Inflammatory macrophage (primary cell): ENCODE measurements at regions not wholly inside any gene's neighbourhood (a gene's known extent, or its start where the extent isn't known, plus 50 kb on each side); places are given as distances from the start of the nearest gene placed in this dataset.

ENCODE experiments used
- DNase-seq, 2 donors: peaks; one replicate each; pipeline ENCODE4 v3.0.0-alpha.2; 2020 to 2022

- no peak for DNase-seq
Observed at GRCh38 chr10:105351187-105351586, 710.1 kb downstream of the SORCS3 start.

- no peak for DNase-seq
Observed at GRCh38 chr10:105347487-105347886, 706.4 kb downstream of the SORCS3 start.

- DNase-seq = no peak
Observed at GRCh38 chr10:105342606-105343005, 701.5 kb downstream of the SORCS3 start.

GRCh38 chr10:105339669-105340068, 698.6 kb downstream of the SORCS3 start:
- DNase-seq = no peak

- no peak for DNase-seq
Observed at GRCh38 chr10:105328503-105329133, 687.5 kb downstream of the SORCS3 start.
